ENCODE measurements at regions not wholly inside any gene's neighbourhood (a gene's known extent, or its start where the extent isn't known, plus 50 kb on each side); places are given as distances from the start of the nearest gene placed in this dataset.

GRCh38 chr5:53318303-53318702 lies 162.1 kb upstream of the FST start:
- H3K27me3 ChIP-seq, result no peaks in the 10 kb centered on the region
- intact Hi-C loops (cut with DNase I; ENCODE audit: low total_unique reads) (no loop called here), in situ Hi-C loops (cut with MboI; ENCODE audit: low pct_ligation_motif_present in 1 of 4, low pct_unique_long_range_greater_than_20kb in 1 of 4, low sequenced_read_pairs in 3 of 4) (no loop called here)
- no peak overlapping the region for H3K27ac ChIP-seq
- DNase-seq, result no peak
- TF ChIP-seq POLR2AphosphoS5 (IDR thresholded peaks at IDR 0.05), result no peak
- TF ChIP-seq POLR2A (IDR thresholded peaks at IDR 0.05), result no peak
- TF ChIP-seq CTCF (IDR thresholded peaks at IDR 0.05), result no peak
- no peak for TF ChIP-seq EP300 (IDR thresholded peaks at IDR 0.05; ENCODE audit: low read depth)
- no peaks in the 10 kb centered on the region for H3K36me3 ChIP-seq
- WGBS, 2 donors (ENCODE audit: low coverage in 1 of 2), result 61 to 63% methylated on average over 2 of the region's 2 CpGs
- H3K9me3 ChIP-seq, result peaks cover 0 to 5% of the 10 kb centered on the region in 2 donors
- no peak overlapping the region for H3K4me3 ChIP-seq
- no peaks in the 10 kb centered on the region for H3K4me1 ChIP-seq

DNA sequence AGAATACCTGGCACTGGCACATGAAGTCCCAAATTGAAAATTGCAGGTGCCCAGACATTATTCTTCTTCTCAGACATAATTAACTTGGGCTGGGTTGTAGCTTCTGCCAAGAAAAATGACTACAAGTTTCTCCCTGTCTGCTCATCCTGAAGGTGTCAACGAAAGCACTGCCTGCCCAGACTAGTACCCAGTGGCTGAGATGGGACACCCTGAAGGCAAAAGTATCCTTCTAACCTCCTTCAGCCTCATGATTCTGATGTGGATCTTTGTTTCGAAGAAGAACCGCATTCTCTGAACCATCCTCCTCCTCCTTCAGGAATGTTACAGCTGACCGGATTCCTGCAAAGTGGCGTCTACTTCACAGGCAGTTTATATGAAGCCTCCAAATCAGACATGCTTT lies 161.1 kb upstream of the FST start:
- no peaks in the 10 kb centered on the region for H3K4me1 ChIP-seq
- H3K27me3 ChIP-seq, result no peaks in the 10 kb centered on the region
- peaks cover 0 to 5% of the 10 kb centered on the region in 2 donors for H3K9me3 ChIP-seq
- no peak overlapping the region for H3K4me3 ChIP-seq
- WGBS, 2 donors (ENCODE audit: low coverage in 1 of 2), result 94 to 100% methylated on average over 1 to 5 of the region's 5 CpGs
- in situ Hi-C loops (cut with MboI; ENCODE audit: low pct_ligation_motif_present in 1 of 4, low pct_unique_long_range_greater_than_20kb in 1 of 4, low sequenced_read_pairs in 3 of 4) (no loop called here), intact Hi-C loops (cut with DNase I; ENCODE audit: low total_unique reads) (no loop called here)
- H3K27ac ChIP-seq, result no peak overlapping the region
- no peaks in the 10 kb centered on the region for H3K36me3 ChIP-seq
- no peak for DNase-seq
- TF ChIP-seq EP300 (IDR thresholded peaks at IDR 0.05; ENCODE audit: low read depth) (no peak), CTCF (IDR thresholded peaks at IDR 0.05) (no peak), POLR2A (IDR thresholded peaks at IDR 0.05) (no peak), POLR2AphosphoS5 (IDR thresholded peaks at IDR 0.05) (no peak)

DNA sequence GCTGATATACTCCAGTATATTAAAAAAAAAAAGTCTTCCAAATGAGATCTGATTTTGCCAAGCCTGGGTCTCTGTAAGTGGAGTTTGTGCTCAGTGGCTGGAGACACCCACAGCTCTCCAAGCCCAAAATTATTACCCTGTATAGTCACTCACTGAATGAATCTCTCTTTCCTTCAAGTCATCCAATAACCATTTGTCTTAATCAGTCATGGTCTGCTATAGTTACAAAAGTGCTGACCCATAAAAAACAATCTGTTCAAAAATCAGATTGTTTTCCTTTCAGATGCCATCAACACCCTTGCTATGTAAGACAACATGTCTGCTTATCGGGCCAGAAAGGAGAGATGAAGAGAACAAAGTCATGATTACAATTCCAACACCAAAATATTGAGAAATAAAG lies 159.4 kb upstream of the FST start:
- Histone ChIP-seq H3K36me3 (no peaks in the 10 kb centered on the region), H3K27me3 (no peaks in the 10 kb centered on the region), H3K4me3 (no peak overlapping the region), H3K27ac (no peak overlapping the region), H3K9me3 (no peaks in the 10 kb centered on the region), H3K4me1 (no peaks in the 10 kb centered on the region)
- DNase-seq, result no peak
- TF ChIP-seq POLR2AphosphoS5 (IDR thresholded peaks at IDR 0.05) (no peak), POLR2A (IDR thresholded peaks at IDR 0.05) (no peak), EP300 (IDR thresholded peaks at IDR 0.05; ENCODE audit: low read depth) (no peak)
- 85 to 92% methylated on average over 1 of the region's 1 CpG for WGBS, 2 donors (ENCODE audit: low coverage in 1 of 2)
- in situ Hi-C loops (cut with MboI; ENCODE audit: low pct_ligation_motif_present in 1 of 4, low pct_unique_long_range_greater_than_20kb in 1 of 4, low sequenced_read_pairs in 3 of 4), result no loop called here
- intact Hi-C loops (cut with DNase I; ENCODE audit: low total_unique reads), result no loop called here

GRCh38 chr5:53321721-53322120 lies 158.7 kb upstream of the FST start:
- TF ChIP-seq POLR2A (IDR thresholded peaks at IDR 0.05), result no peak
- no peak for TF ChIP-seq EP300 (IDR thresholded peaks at IDR 0.05; ENCODE audit: low read depth)
- TF ChIP-seq POLR2AphosphoS5 (IDR thresholded peaks at IDR 0.05), result no peak
- no peak for TF ChIP-seq CTCF (IDR thresholded peaks at IDR 0.05)
- DNase-seq, result no peak
- Histone ChIP-seq H3K9me3 (no peaks in the 10 kb centered on the region), H3K4me3 (no peak overlapping the region), H3K4me1 (no peaks in the 10 kb centered on the region), H3K36me3 (no peaks in the 10 kb centered on the region), H3K27ac (no peak overlapping the region), H3K27me3 (no peaks in the 10 kb centered on the region)
- WGBS, 2 donors (ENCODE audit: low coverage in 1 of 2), result 91 to 100% methylated on average over 1 to 2 of the region's 2 CpGs
- in situ Hi-C loops (cut with MboI; ENCODE audit: low pct_ligation_motif_present in 1 of 4, low pct_unique_long_range_greater_than_20kb in 1 of 4, low sequenced_read_pairs in 3 of 4) (no loop called here), intact Hi-C loops (cut with DNase I; ENCODE audit: low total_unique reads) (no loop called here)

DNA sequence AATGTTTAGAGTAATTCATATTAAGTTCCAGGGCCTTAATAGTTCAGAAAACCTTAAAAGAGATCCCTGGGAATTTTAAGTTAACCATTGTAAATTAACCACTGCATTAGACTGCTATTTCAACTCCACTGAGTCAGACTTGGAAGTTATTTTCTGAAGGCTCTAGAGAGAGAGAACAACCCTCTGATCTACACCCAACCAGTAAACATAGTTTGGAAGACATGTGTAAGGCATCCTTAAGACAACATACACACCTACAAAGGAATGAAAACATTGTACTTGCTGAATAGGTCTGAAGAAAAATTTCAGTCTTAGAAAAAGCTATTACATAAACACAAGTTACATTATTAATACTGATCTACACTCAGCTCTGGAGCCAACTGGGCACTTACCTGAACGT lies 158.2 kb upstream of the FST start:
- DNase-seq, result no peak
- no peaks in the 10 kb centered on the region for H3K4me1 ChIP-seq
- H3K27me3 ChIP-seq, result no peaks in the 10 kb centered on the region
- H3K27ac ChIP-seq, result no peak overlapping the region
- H3K36me3 ChIP-seq, result no peaks in the 10 kb centered on the region
- TF ChIP-seq EP300 (IDR thresholded peaks at IDR 0.05; ENCODE audit: low read depth), result no peak
- no peak for TF ChIP-seq CTCF (IDR thresholded peaks at IDR 0.05)
- no peak for TF ChIP-seq POLR2A (IDR thresholded peaks at IDR 0.05)
- no peak for TF ChIP-seq POLR2AphosphoS5 (IDR thresholded peaks at IDR 0.05)
- in situ Hi-C loops (cut with MboI; ENCODE audit: low pct_ligation_motif_present in 1 of 4, low pct_unique_long_range_greater_than_20kb in 1 of 4, low sequenced_read_pairs in 3 of 4), result no loop called here
- H3K9me3 ChIP-seq, result no peaks in the 10 kb centered on the region
- no peak overlapping the region for H3K4me3 ChIP-seq
- intact Hi-C loops (cut with DNase I; ENCODE audit: low total_unique reads), result no loop called here
- 63 to 80% methylated on average over 1 of the region's 1 CpG for WGBS, 2 donors (ENCODE audit: low coverage in 1 of 2)
